NK-92 treated with Interleukin-12 subunit alpha and Interleukin-12 subunit beta, amount 100 ng/mL, for 24 hours (cell line): ENCODE measurements at regions not wholly inside any gene's neighbourhood (a gene's known extent, or its start where the extent isn't known, plus 50 kb on each side); places are given as distances from the start of the nearest gene placed in this dataset.
"Not testable (repeated sequence)": the region's sequence is repeated elsewhere in the genome, so short reads cannot be mapped to it uniquely, and the experiment has no call there.

ENCODE experiments used
- DNase-seq: peaks from one replicate; lab custom pipeline; 2025; lab: John Stamatoyannopoulos, UW

DNA sequence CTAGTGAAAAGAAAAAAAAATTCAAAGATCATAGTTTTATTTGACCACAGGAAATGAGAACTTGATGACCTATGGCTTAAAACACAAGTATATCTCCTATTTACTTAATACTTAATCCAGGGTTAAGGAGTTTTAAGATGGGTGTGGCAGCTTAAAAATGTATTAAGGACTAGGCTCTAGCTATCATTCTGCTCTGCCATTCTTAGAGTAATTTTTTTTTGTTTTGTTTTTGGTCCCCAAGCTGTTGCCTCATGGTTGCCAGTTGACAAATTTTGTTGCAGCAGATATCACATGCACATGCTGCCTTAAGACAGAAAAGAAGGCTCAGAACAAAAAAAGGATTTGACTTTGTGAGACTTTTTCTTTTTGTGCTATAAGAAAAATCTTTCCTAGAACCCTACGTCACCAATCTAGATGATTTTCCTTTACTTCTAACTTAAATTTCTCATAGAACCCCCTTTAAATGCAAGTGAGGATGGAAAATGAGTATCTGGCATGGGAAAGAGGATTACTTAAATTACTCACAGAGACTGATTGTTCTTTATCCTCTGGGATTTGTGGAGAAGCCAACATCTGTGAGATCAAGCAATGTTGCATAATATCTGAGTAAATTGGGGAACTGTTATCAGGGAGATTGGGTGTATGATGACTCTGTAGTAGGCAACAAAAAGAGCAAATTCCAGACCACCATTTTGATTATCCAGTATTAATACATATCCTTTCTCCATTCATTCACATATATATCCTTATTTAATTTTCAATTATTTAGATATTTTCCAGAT, 364.7 kb upstream of the CD180 start:
- no peak for DNase-seq

DNA sequence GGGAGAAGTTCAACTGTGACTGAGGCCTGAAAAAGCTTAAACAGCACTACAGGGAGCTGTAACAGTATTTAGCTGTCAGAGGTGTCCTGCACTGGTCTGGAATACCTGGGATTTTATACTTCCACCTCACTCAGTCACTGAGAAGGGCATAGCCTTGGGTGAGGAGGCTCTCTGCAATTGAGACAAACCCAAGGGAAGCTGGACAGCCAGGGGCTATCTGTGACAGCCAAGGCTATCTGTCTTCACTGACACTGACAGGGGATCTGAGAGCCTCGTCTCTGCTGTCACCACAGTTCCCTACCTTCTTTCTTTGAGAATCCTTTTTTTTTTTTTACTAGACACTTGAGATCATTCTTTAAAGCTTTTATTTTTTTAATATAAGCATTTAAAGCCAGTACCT, 356.2 kb upstream of the CD180 start:
- no peak for DNase-seq

DNA sequence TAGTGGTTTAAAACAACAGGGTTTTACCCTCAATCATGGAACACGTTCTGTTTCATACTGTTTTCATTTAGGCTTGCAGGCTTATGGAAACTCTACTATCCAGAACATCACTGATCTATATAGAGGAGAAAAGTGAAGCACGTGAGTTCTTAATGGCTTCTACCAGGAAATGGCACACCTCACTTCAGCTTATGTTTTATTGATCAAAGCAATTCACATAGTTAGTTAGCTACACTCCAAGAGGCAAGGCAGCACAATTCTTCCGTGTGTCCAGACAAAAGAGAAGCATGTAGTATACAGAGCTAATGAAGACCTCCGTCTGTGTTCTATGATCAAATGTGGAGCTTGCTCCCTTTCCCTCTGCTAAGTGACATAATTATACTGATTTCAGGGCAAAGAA, 353.3 kb upstream of the CD180 start:
- no peak for DNase-seq

DNA sequence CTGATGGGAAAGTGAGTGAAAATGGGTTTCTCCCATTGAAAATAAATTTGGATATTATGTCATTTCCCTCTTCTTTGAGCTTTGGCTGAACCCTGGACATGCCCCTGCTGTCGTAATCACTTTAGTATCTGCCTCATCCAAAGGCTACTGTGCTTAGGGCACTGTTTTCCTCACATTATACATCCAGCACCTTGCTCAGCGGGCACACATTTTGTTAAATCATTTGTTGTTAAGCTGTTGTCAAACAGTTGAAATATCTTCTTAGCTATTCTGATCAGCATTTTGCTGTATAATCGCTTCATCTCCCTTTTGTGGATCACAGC, 352.7 kb upstream of the CD180 start:
- DNase-seq: no peak

DNA sequence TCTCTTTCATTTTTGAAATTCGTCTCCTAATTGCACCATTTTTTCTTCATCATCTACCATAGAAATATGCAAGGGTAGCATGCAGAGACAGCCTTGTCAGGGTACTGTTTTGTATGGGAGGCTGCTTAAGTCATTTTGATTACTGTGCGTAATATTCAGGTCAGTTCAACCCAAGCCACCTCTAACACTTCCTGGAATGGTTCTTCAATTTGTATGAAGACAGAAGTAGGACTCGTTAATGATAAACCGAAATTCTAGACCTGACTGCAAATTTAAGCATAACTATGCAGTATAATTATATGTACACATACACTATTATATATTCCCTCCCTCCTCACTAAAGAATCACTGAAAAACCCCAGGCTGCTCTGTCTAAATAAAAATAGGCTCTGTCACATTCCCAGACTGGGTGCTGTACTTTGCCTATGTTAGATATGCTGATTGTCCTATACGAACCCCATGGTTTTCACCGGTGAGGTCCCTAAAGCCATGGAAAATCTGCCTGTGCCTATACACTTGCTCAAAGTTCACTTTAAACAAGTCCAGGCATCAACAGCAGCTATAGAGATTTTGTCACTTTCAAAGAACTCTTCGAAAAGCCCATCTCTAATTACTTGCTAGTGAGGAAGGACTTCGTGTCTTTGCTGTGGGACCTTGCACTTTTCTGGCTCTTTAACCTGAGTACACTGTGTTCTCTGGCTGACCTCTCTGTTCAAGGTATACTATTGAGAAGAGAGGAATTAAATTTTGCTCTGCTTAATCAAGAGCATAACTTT, 352.1 kb upstream of the CD180 start:
- DNase-seq: no peak

DNA sequence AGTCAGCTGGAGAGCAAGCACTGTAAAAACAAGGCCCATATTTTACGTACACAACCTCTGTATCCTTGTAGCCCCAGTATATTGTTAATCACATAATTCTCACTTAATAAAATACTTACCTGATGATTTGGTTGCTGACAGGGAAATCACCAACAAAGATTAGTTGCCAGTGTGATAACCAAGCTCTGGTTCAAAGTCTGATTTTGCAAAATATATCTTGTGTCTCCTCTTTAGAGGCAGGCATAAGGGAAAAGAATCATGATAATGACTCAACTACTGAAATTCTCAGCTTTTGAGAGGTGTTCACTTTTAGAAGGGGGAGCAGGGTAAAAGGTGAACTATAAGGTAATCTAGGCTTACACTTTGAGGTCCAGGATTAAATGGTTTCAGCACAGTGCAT, 351.1 kb upstream of the CD180 start:
- no peak for DNase-seq

DNA sequence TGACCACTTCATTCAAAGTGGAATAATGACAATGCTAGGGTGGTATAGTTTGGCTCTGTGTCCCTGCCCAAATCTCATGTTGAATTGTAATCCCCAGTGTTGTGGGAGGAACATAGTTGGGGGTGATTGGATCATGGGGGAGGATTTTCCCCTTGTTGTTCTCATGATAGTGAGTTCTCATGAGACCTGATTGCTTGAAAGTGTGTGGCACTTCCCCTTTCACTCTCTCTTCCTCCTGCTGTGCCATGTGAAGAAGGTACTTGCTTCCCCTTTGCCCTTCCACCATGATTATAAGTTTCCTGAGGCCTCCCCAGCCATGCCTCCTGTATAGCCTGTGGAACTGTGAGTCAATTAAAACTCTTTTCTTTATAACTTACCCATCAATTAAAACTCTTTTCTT, 348.3 kb upstream of the CD180 start:
- not testable (repeated sequence) for DNase-seq

DNA sequence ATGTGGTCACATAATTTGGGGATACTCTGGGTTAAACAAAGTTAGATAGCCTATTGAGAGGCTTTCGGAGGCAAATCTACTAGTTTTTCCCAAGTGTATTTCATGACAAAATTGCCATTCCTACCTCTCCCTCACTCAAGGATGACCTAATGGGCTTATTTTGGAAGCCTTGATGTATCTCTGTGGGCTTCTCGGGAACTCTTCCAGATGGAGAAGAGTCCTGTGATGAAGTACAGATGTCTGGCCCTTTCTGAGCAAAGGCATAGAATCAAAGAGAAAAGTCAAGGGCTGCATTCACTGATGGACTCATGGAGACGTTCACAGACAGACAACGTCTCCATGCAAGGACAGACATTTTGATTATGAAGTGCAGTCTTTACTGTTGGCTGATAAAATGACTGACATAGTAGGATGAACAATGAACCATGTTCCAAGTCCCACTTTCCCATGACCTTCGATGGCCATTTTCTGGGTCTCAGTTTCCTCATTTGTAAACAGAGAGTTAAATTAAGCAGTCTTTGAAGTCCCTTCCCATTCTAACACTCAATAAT, 347.2 kb upstream of the CD180 start:
- no peak for DNase-seq

DNA sequence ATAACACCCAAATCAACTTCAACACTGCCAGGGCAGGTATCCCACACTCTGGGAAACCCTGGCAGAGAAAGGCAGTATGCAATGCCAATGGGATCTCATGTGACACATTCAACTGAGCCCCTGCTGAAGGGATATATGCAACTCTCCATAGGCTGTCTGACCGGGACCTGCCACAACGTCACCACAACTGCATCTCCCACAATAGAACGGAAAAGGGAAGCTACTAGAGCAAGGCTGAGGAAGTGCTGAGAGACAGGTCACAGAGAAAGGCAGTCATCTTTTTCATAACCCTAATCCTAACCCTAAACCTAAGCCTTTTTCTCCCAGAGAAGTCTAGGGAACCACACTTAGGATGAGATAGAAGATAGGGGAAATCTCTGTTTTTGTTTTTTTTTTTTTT, 345.9 kb upstream of the CD180 start:
- no peak for DNase-seq

DNA sequence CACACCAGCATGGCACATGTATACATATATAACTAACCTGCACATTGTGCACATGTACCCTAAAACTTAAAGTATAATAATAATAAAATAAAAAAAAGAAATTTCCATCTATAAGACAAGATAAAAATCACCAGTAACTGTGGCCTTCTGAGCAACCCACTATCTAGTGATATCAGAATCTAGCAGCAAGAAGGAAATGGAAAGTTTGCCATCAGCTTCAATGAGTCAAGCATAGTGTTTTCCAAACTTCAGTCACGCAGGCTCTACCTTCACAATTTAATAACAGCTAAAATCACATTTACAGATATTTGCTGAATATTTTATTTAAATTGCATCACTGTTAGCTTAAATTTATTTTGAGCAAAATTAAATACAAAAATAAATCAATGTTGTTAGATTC, 345.3 kb upstream of the CD180 start:
- no peak for DNase-seq

DNA sequence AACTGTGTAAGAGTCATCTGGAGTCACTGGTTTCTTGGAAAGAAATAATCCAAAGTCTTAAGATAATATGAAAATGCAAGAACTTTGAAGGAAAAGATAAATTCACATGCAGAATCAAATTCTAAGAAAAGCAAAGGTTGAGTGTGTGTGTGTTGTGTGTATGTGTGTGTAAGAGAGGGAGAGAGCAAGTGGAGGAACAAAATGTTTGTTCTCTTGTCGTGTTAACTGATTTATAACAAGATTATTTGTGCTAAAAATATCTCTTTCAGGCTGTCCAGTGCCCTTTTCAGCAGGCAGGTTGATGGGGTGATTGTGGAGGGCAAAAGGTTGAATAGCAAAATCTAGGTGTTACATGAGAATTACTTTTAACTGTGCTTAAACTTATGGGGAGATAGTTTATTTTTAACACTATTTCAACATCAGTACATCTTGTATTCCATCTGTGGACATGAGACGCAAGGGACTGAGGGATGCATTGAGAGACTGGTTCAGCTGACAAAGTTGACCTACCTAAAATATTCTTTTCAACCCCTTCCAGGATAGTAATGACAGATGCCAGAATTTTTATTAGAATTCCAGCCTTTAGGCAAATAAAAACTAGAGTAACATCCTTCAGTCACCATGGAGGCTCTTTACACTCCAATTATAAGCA, 342.4 kb upstream of the CD180 start:
- DNase-seq: no peak

DNA sequence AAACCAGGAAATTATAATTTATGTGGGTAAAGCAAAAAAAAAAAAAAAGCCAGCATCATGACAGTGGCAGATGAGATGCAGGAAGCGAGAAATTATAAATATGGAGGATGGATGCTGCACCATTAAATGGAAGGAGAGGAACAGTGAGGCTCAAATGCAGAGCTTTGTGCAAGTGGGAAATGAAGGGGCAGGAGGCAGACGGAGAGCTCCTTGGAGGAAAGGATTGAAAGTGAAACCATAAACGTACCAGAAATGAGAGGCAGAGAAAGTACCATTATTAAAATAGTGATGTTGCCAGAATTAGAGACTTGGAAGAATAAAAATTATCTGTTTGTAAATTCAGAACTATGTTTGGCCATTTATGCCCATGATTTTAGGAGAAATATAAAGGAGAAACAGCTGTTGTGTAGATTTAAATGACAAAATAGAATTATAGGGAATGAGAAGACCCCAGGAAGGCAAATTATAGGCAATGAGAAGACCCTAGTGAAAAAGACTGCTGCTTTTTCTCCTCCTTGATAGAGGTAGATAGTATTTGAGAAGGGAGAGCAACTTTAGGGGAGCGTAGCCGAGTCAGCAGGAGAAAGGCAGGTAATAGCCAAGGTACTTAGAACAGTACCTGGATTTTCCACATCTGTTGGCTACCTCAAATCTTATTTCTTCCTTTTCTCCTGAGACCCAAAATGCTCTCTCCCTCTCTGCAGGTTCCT, 341.0 kb upstream of the CD180 start:
- DNase-seq: no peak

DNA sequence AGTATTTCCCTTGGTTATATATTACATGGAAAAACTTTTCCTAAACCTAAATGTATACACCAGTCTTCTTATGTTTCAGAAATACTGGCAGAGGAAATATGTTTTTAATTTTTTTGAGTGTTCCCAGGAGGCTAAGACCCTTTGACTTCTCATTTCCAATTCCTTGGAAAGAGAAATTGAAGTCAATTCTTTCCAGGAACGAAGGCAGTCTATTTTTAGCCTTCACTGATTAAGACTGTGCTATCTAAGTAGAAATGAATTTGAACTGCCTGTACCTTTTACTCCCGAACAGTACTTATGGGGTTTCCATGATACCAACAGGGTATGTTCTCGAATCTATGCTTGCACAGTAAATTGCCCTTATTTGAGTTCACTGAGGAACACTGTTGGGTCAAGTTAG, 340.3 kb upstream of the CD180 start:
- DNase-seq: no peak

DNA sequence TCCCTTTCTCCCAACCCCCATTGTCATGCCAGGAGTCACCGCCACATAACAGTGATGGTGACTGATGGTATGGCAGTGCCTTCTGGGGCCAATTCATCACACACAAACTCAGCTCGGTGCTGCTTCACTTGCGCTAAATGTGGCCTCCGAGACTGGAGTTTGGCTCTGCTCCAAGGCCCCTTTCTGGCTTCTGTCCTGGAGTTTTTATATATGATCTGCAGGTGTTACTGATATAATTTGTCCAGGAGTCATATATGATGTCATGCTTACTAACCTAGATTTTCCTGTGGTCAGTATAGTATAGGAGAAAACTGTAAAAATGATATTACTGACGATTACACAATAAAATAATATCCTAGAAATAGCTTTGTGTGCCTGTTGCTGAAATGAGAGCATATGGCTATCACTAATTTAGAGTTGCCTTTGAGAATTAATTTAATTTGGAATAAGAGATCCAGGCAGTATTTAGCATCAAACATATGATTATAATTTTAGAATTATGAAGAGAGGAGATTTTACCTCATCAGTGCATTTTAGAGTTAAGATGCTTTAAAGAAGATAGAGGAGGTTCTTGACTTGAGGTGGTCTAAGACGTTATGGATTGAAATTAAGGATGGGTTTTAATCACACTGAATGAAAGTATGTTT, 334.1 kb upstream of the CD180 start:
- no peak for DNase-seq

DNA sequence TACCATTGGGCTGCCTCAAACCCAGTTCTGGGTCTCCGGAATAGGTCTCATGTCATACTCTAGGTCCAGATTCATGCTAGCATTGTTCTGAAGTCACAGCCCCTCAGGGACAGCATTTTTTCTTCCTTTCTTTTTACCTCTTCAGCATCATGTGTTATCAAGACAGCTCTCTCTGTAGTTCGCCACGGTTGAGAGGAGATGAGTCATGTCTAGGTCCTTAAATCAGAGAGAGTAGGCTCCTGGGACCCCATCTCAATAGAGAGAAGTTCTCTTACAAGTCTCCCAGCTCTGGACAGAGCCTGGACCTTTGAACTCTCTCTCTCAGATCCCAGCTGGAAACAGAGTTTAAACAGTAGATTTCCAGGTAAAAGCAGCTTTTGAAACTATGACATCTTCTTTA, 332.4 kb upstream of the CD180 start:
- no peak for DNase-seq

DNA sequence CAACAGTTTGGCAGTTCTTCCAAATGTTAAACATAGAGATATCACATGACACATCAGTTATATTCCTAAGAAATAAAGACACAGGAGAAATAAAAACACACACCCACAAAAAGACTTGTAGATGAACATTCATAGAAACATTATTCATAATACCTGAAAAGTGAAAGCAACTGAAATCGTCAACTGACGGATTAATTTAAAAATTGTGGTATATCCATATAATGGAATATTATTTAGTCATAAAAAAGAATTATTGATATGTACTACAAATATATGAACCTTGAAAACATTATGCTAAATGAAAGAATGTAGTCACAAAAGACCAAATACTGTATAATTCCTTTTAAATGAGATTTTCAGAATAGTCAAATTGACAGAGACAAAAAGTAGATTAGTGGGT, 330.2 kb upstream of the CD180 start:
- no peak for DNase-seq

DNA sequence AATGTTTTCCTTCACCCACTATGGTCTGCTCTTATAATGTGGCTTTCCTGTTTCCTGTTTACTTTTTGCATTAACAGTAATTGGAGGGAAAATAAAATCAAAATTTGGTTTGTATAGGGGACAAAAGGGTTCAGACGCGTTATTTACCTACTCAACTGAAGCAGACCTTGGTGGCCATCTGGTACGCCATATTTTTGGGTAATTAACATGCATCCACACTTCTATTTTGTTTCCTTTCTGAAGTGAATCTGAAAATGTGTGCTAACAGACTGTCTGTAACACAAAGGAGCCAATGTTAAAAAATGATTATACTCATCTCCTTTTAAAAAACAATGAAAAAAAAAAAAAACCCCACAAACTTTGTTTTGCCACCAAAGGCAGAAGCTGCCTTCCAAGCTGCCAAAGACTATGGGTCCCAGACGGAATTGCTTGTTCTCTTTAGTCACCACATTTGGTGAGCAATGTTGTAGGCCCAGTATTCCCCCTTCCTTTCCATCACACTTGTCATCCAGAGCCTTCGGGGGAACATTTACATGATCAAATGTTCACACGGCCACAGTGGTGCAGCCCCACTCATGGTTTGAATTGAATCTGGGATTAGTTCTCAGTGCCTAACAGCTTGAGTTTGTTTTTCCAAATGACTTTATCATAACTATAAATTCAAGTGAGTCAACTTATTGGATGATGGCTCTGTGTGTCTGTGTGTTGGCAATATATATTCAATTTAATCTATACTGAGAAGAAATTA, 323.7 kb upstream of the CD180 start:
- DNase-seq: no peak

DNA sequence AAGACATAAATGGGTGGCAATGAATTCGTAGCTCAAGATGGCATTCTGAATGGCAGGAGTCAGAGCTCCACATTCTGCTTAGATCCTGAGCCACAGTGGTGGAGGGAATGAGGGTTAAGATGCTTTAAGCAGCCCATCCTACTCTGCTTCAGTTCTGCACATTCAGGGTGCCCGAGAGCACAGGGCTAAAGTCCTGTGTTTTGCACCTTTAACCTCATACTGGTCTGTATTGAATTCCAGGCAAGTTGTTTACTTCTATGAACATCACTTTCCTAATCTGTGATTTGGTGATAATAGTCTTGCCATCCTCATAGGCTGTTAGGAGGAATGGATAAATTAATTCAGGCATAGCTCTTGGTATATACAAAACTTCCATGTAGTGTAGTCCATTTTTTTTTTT, 321.6 kb upstream of the CD180 start:
- no peak for DNase-seq

DNA sequence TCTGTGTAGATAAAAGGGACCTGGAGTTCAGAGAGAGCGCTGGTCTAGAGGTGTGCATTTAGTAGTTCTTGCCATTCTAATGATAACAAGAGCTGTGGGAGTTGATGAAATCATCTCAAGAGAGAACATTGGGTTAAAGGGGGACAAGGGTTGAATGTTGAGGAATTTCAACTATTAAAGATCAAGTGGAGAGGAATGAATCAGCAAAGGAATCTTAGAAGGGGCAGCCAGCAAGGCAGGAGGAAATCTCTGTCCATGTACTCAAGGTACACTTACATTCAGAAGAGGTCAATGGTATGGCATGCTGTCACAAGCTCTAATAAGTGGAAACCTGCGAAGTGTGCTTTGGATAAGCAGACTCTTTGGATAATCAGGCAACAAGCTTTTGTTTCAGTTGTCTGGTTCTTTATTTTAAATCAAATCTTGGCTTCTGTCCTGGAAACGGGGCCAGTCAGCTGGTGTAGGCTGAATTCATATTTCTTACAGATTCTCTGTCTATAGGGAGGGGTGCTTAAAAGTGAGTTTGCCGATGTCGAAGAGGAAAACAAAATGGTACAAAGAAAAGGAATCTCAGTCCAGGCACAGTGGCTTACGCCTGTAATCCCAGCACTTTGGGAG, 320.5 kb upstream of the CD180 start:
- DNase-seq: no peak

DNA sequence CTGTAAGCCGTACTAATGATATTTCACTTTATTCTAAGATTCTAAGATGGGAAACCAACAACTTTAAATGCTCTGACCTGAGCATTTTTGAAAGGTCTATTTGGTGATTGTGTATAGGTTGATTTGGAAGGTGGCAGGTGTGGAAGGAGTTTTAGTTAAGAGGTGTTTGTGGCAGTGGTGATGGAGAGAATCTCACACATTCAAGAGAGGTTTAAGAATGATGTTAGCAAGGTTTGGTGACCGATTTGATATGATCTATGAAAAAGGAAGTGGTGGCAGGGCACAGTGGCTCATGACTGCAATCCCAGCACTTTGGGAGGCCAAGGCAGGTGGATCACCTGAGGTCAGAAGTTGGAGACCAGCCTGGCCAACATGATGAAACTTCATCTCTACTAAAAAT, 319.2 kb upstream of the CD180 start:
- DNase-seq: no peak
